GM12892 (cell line): ENCODE measurements at regions not wholly inside any gene's neighbourhood (a gene's known extent, or its start where the extent isn't known, plus 50 kb on each side); places are given as distances from the start of the nearest gene placed in this dataset.

Experiments used
- POLR2A ChIP-seq: IDR thresholded peaks from 2 replicates; pipeline ENCODE4 v1.6.1; 2011; ENCODE audit warnings: low read depth, low read length, control low read depth
- POLR2AphosphoS5 ChIP-seq: IDR thresholded peaks from 2 replicates; pipeline ENCODE4 v1.6.1; 2011; ENCODE audit warnings: low read depth, low read length, control low read depth
- TAF1 ChIP-seq: IDR thresholded peaks from 2 replicates; pipeline ENCODE4 v1.6.1; 2011; ENCODE audit warnings: low read depth, mild to moderate bottlenecking, control low read depth, low read length, borderline replicate concordance

DNA sequence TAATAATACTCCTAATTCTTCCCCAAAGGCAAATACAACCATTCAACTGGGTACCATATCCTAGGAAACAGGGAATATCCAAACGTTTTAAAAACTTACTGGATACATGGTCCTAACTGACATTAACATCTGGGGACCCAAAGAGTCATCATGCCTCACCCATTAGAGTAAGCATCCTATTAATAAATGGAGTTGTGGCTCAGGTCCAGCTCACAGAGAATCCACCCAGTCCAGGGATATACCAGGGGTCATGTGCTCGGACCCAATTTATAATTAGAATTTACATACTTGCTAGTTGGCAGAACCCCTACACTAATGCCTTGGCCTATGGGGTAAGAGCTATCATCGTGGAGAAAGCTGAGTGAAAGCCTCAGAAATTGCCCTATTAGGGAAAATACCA lies 670.0 kb downstream of the XPNPEP1 start:
- no peak for TF ChIP-seq TAF1
- TF ChIP-seq POLR2AphosphoS5 = no peak
- TF ChIP-seq POLR2A = no peak
